ACC112 (cell line): ENCODE measurements at regions not wholly inside any gene's neighbourhood (a gene's known extent, or its start where the extent isn't known, plus 50 kb on each side); places are given as distances from the start of the nearest gene placed in this dataset.

Experiments
- H2AFZ ChIP-seq: fragments of 200-600 bp; sonication (generic); one replicate; pipeline ENCODE4 v1.6.0; 2017; ENCODE audit warnings: antibody characterized with exemption, low read length; ENCODE audit not compliant: unreplicated experiment
- H3K27ac ChIP-seq: fragments of 200-600 bp; sonication (generic); 2 replicates; pipeline ENCODE4 v1.5.1; 2014; ENCODE audit warnings: low read depth, mild to moderate bottlenecking, antibody characterized with exemption, low read length, moderate library complexity
- H3K27me3 ChIP-seq: fragments of 200-600 bp; sonication (generic); 2 replicates; pipeline ENCODE4 v1.6.1; 2014; ENCODE audit warnings: mild to moderate bottlenecking, antibody characterized with exemption, low read length, moderate library complexity, mixed read lengths; ENCODE audit not compliant: insufficient read depth
- H3K36me3 ChIP-seq: fragments of 200-600 bp; sonication (generic); 2 replicates; pipeline ENCODE4 v1.6.1; 2016; ENCODE audit warnings: mild to moderate bottlenecking, antibody characterized with exemption, low read length, moderate library complexity, mixed read lengths; ENCODE audit not compliant: insufficient read depth
- H3K4me1 ChIP-seq: fragments of 200-600 bp; sonication (generic); one replicate; pipeline ENCODE4 v1.6.1; 2016; ENCODE audit warnings: low read length, mixed read lengths; ENCODE audit not compliant: insufficient read depth, unreplicated experiment, control insufficient read depth
- H3K4me3 ChIP-seq: fragments of 200-600 bp; sonication (generic); 2 replicates; pipeline ENCODE4 v1.5.1; 2014; ENCODE audit warnings: mild to moderate bottlenecking, low read depth, low read length
- H3K79me2 ChIP-seq: fragments of 200-600 bp; sonication (generic); one replicate; pipeline ENCODE4 v1.6.0; 2016; ENCODE audit warnings: low read length; ENCODE audit not compliant: control insufficient read depth, unreplicated experiment, insufficient read depth

DNA sequence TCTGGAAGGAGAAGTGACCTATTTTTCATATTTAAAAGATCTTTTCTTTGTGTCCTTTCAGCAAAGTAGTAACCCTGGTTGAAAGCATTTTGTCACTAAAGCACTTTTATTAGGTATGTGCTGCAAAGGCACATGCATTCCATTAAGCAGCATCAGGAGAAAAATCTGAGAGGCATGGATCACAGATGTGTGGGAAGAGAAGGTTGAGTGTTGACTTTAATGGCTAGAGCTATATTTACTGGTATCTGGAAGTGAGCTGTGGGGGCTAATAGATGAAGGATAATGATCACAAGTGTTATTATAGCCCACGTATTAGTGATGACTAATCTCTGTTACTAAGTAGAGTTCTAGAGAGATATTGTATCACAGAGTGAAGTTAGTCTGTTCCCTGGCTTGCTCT lies 1520.7 kb downstream of the ARAP2 start:
- Histone ChIP-seq H3K27ac (no peak overlapping the region), H3K4me3 (no peak overlapping the region), H3K36me3 (no peaks in the 10 kb centered on the region), H2AFZ (no peak overlapping the region), H3K27me3 (no peaks in the 10 kb centered on the region), H3K79me2 (no peaks in the 10 kb centered on the region), H3K4me1 (no peaks in the 10 kb centered on the region)

GRCh38 chr4:34724491-34724890 lies 1519.8 kb downstream of the ARAP2 start:
- no peaks in the 10 kb centered on the region for H3K79me2 ChIP-seq
- H3K27me3 ChIP-seq: no peaks in the 10 kb centered on the region
- H3K4me3 ChIP-seq: no peak overlapping the region
- no peaks in the 10 kb centered on the region for H3K4me1 ChIP-seq
- H2AFZ ChIP-seq: no peak overlapping the region
- H3K36me3 ChIP-seq: no peaks in the 10 kb centered on the region
- H3K27ac ChIP-seq: no peak overlapping the region

- no peak overlapping the region for H3K4me3 ChIP-seq
- H3K36me3 ChIP-seq: no peaks in the 10 kb centered on the region
- no peak overlapping the region for H3K27ac ChIP-seq
Observed at GRCh38 chr4:34731070-34731469, 1513.2 kb downstream of the ARAP2 start.

GRCh38 chr4:34732176-34732950 lies 1512.0 kb downstream of the ARAP2 start:
- H3K27ac ChIP-seq: no peak overlapping the region
- no peak overlapping the region for H2AFZ ChIP-seq
- H3K36me3 ChIP-seq: no peaks in the 10 kb centered on the region
- H3K4me1 ChIP-seq: no peaks in the 10 kb centered on the region
- no peaks in the 10 kb centered on the region for H3K79me2 ChIP-seq
- H3K27me3 ChIP-seq: no peaks in the 10 kb centered on the region
- no peak overlapping the region for H3K4me3 ChIP-seq

More at GRCh38 chr4:34731070-34731469, 1513.2 kb downstream of the ARAP2 start:
- no peaks in the 10 kb centered on the region for H3K4me1 ChIP-seq
- H2AFZ ChIP-seq: no peak overlapping the region
- no peaks in the 10 kb centered on the region for H3K27me3 ChIP-seq
- no peaks in the 10 kb centered on the region for H3K79me2 ChIP-seq

DNA sequence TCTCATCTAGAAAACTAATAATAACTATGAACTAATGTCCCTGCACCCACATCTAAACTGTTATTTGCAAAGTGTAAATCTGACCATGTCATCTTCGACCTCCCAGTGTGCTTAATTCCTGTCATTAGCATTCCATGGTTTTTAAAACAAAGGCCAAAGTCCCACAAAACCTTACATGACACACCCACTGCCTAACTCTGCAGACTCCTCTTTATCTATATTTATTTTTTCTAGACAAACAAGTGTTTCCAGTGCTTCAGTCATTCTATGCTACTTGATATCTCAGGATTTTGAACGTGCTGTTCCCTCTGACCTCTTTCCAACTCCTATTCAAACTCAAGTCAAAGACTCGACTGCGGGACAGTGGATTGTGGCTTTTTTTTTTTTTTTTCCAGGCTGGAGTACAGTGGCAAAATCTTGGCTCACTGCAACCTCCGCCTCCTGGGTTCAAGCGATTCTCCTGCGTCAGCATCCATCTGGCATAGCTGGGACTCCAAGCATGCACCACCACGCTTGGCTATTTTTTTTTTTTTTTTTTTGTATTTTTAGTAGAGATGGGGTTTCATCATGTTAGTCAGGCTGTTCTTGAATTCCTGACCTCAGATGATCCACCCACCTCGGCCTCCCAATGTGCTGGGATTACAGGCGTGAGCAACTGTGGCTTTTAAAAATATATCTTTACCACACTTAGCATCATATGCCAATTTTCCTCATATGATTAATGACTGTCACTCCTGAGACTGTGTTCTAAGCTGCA lies 1511.0 kb downstream of the ARAP2 start:
- H2AFZ ChIP-seq: no peak overlapping the region
- H3K4me3 ChIP-seq: no peak overlapping the region
- no peak overlapping the region for H3K27ac ChIP-seq
- H3K4me1 ChIP-seq: no peaks in the 10 kb centered on the region
- no peaks in the 10 kb centered on the region for H3K36me3 ChIP-seq
- H3K27me3 ChIP-seq: no peaks in the 10 kb centered on the region
- H3K79me2 ChIP-seq: no peaks in the 10 kb centered on the region

- no peaks in the 10 kb centered on the region for H3K27me3 ChIP-seq
- no peak overlapping the region for H2AFZ ChIP-seq
- no peaks in the 10 kb centered on the region for H3K4me1 ChIP-seq
- no peaks in the 10 kb centered on the region for H3K79me2 ChIP-seq
- no peak overlapping the region for H3K27ac ChIP-seq
- H3K36me3 ChIP-seq: no peaks in the 10 kb centered on the region
- H3K4me3 ChIP-seq: no peak overlapping the region
Observed at GRCh38 chr4:34766935-34767334, 1477.4 kb downstream of the ARAP2 start.

DNA sequence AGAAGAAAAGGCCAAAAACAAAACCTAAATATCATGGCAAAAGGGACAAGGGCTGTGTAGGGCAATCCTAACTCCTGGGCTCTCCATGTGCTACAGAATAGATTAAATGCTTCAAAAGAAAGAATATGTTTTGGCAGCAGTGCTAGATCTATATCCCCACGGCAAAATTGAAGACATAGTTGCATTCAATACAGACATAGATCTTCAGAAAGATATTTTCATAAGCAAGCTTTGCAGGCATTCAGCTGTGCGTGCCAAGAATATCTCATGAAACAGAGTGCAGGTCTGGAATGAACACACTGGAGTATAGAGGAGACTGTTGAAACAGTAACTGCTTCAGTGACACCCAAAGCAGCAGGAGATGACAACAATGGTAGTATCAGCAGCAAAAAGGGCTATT lies 1476.9 kb downstream of the ARAP2 start:
- Histone ChIP-seq H3K4me1 (no peaks in the 10 kb centered on the region), H3K4me3 (no peak overlapping the region), H2AFZ (no peak overlapping the region), H3K36me3 (no peaks in the 10 kb centered on the region), H3K79me2 (no peaks in the 10 kb centered on the region), H3K27ac (no peak overlapping the region), H3K27me3 (no peaks in the 10 kb centered on the region)

- Histone ChIP-seq H3K27ac (no peak overlapping the region), H3K36me3 (no peaks in the 10 kb centered on the region), H3K27me3 (no peaks in the 10 kb centered on the region), H3K4me1 (no peaks in the 10 kb centered on the region), H3K79me2 (no peaks in the 10 kb centered on the region), H3K4me3 (no peak overlapping the region), H2AFZ (no peak overlapping the region)
Observed at GRCh38 chr4:34771632-34772031, 1472.7 kb downstream of the ARAP2 start.

- no peaks in the 10 kb centered on the region for H3K4me1 ChIP-seq
- H3K36me3 ChIP-seq: no peaks in the 10 kb centered on the region; the same call in 1 of the 2 replicates
- no peak overlapping the region for H3K4me3 ChIP-seq
- H3K27ac ChIP-seq: no peak overlapping the region
- no peaks in the 10 kb centered on the region for H3K27me3 ChIP-seq
- H3K79me2 ChIP-seq: no peaks in the 10 kb centered on the region
- H2AFZ ChIP-seq: no peak overlapping the region
Observed at GRCh38 chr4:34790131-34790530, 1454.2 kb downstream of the ARAP2 start.

- Histone ChIP-seq H3K36me3 (no peaks in the 10 kb centered on the region; the same call in 1 of the 2 replicates), H3K4me3 (no peak overlapping the region), H3K27ac (no peak overlapping the region), H3K79me2 (no peaks in the 10 kb centered on the region), H3K27me3 (no peaks in the 10 kb centered on the region), H2AFZ (no peak overlapping the region), H3K4me1 (no peaks in the 10 kb centered on the region)
Observed at GRCh38 chr4:34791209-34791608, 1453.1 kb downstream of the ARAP2 start.

DNA sequence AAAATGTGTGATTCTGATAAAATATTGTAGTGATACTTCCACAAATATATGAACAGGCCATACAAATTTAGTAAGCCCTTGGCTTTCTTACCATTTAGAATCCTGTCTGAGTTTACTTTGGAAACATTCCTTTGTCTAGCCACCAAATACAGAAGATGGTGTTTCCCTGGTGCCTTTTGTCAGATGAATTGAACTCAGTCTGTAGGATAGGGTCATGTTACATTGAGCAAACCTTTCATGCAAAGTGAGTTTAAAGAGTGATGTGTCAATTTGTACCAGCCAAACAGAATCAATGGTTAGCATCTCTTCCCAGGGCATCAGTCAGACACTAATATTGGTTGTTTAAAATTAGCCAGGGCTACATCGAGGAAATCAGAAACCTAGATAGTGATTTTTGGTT lies 1443.4 kb downstream of the ARAP2 start:
- no peaks in the 10 kb centered on the region for H3K36me3 ChIP-seq
- no peaks in the 10 kb centered on the region for H3K79me2 ChIP-seq
- H3K4me3 ChIP-seq: no peak overlapping the region
- H2AFZ ChIP-seq: no peak overlapping the region
- H3K27ac ChIP-seq: no peak overlapping the region
- H3K27me3 ChIP-seq: no peaks in the 10 kb centered on the region
- no peaks in the 10 kb centered on the region for H3K4me1 ChIP-seq
